Endothelial cell (in vitro differentiated cells): ENCODE measurements at regions not wholly inside any gene's neighbourhood (a gene's known extent, or its start where the extent isn't known, plus 50 kb on each side); places are given as distances from the start of the nearest gene placed in this dataset.
A peak's percentile ranks its signal among the peaks of the same experiment; 100 is the strongest.

Experiments used
- DNase-seq: peaks from one replicate; pipeline ENCODE4 v3.0.0; 2021; ENCODE audit warnings: low spot score
- H3K27ac Mint-ChIP-seq: one replicate; pipeline ENCODE4 v1.8.0; 2021; ENCODE audit warnings: mixed read lengths, inconsistent platforms; ENCODE audit not compliant: unreplicated experiment
- H3K27me3 Mint-ChIP-seq: one replicate; pipeline ENCODE4 v1.8.0; 2021; ENCODE audit warnings: mild to moderate bottlenecking, moderate library complexity, mixed read lengths, inconsistent platforms; ENCODE audit not compliant: unreplicated experiment
- H3K36me3 Mint-ChIP-seq: one replicate; pipeline ENCODE4 v1.8.0; 2021; ENCODE audit warnings: mild to moderate bottlenecking, low read depth, mixed read lengths, inconsistent platforms; ENCODE audit not compliant: unreplicated experiment
- H3K4me1 Mint-ChIP-seq: one replicate; pipeline ENCODE4 v1.8.0; 2021; ENCODE audit warnings: mild to moderate bottlenecking, mixed read lengths, inconsistent platforms; ENCODE audit not compliant: unreplicated experiment
- H3K4me3 Mint-ChIP-seq: one replicate; pipeline ENCODE4 v1.8.0; 2021; ENCODE audit warnings: mild to moderate bottlenecking, mixed read lengths, inconsistent platforms; ENCODE audit not compliant: unreplicated experiment
- H3K9me3 Mint-ChIP-seq: one replicate; pipeline ENCODE4 v1.8.0; 2021; ENCODE audit warnings: mixed read lengths, inconsistent platforms; ENCODE audit not compliant: unreplicated experiment
- CTCF ChIP-seq: fragments of 200-600 bp; sonication (generic); IDR thresholded peaks from one replicate; pipeline ENCODE4 v1.5.0; 2021; ENCODE audit warnings: antibody characterized with exemption; ENCODE audit not compliant: unreplicated experiment

GRCh38 chr10:29130190-29130673 lies 158.6 kb upstream of the LYZL1 start:
- no peak for DNase-seq
- Mint-ChIP-seq H3K4me3 (no peak overlapping the region), H3K4me1 (peaks cover 19% of the 10 kb centered on the region), H3K27me3 (peaks cover 2% of the 10 kb centered on the region), H3K9me3 (no peaks in the 10 kb centered on the region), H3K36me3 (no peaks in the 10 kb centered on the region), H3K27ac (no peak overlapping the region)
- TF ChIP-seq CTCF: peak; percentile 83

- no peak overlapping the region for H3K4me3 Mint-ChIP-seq
- H3K27ac Mint-ChIP-seq: no peak overlapping the region
- no peaks in the 10 kb centered on the region for H3K27me3 Mint-ChIP-seq
- H3K9me3 Mint-ChIP-seq: no peaks in the 10 kb centered on the region
- no peaks in the 10 kb centered on the region for H3K36me3 Mint-ChIP-seq
- no peak for TF ChIP-seq CTCF
- no peak for DNase-seq
- H3K4me1 Mint-ChIP-seq: peaks cover 17% of the 10 kb centered on the region
These were observed 156.8 kb upstream of the LYZL1 start for GRCh38 chr10:29131952-29132547.

- Mint-ChIP-seq H3K27me3 (no peaks in the 10 kb centered on the region), H3K4me1 (peaks cover 17% of the 10 kb centered on the region), H3K36me3 (no peaks in the 10 kb centered on the region), H3K4me3 (no peak overlapping the region), H3K27ac (no peak overlapping the region), H3K9me3 (no peaks in the 10 kb centered on the region)
- DNase-seq: no peak
- TF ChIP-seq CTCF: no peak
These were observed 156.2 kb upstream of the LYZL1 start for GRCh38 chr10:29132551-29133111.

GRCh38 chr10:29135337-29135736 lies 153.5 kb upstream of the LYZL1 start:
- H3K27me3 Mint-ChIP-seq: no peaks in the 10 kb centered on the region
- H3K27ac Mint-ChIP-seq: no peak overlapping the region
- TF ChIP-seq CTCF: no peak
- H3K4me3 Mint-ChIP-seq: no peak overlapping the region
- no peaks in the 10 kb centered on the region for H3K9me3 Mint-ChIP-seq
- peaks cover 21% of the 10 kb centered on the region for H3K4me1 Mint-ChIP-seq
- no peak for DNase-seq
- H3K36me3 Mint-ChIP-seq: no peaks in the 10 kb centered on the region

GRCh38 chr10:29136411-29136810 lies 152.5 kb upstream of the LYZL1 start:
- no peaks in the 10 kb centered on the region for H3K9me3 Mint-ChIP-seq
- H3K27me3 Mint-ChIP-seq: no peaks in the 10 kb centered on the region
- no peak for TF ChIP-seq CTCF
- peaks cover 23% of the 10 kb centered on the region for H3K4me1 Mint-ChIP-seq
- no peaks in the 10 kb centered on the region for H3K36me3 Mint-ChIP-seq
- H3K27ac Mint-ChIP-seq: no peak overlapping the region
- no peak overlapping the region for H3K4me3 Mint-ChIP-seq
- DNase-seq: no peak
